Stromal cell of bone marrow (primary cell): ENCODE measurements at regions not wholly inside any gene's neighbourhood (a gene's known extent, or its start where the extent isn't known, plus 50 kb on each side); places are given as distances from the start of the nearest gene placed in this dataset.

ENCODE experiments used
- DNase-seq: peaks from one replicate; pipeline ENCODE4 v3.0.0-alpha.2; 2012; ENCODE audit warnings: low read depth

DNA sequence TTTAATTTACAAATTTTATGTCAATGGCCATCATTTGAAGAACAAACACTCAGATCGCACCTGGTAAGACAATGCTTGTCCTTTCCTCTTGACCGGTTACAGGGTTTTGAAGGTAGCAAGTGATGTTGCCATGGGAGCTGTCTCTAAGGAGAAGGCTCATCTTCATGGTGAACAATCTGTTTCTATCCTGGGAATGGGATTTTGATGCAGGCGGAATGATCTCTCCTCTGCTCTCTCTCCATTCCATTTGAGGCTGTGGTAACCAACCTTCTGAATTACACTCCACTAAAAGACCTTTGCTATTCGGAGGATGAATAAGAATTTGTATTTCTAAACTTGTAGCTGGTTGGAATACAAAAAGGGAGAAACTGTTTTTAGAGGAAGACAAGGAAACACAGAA, 57.9 kb upstream of the SLC5A9 start:
- DNase-seq: no peak

DNA sequence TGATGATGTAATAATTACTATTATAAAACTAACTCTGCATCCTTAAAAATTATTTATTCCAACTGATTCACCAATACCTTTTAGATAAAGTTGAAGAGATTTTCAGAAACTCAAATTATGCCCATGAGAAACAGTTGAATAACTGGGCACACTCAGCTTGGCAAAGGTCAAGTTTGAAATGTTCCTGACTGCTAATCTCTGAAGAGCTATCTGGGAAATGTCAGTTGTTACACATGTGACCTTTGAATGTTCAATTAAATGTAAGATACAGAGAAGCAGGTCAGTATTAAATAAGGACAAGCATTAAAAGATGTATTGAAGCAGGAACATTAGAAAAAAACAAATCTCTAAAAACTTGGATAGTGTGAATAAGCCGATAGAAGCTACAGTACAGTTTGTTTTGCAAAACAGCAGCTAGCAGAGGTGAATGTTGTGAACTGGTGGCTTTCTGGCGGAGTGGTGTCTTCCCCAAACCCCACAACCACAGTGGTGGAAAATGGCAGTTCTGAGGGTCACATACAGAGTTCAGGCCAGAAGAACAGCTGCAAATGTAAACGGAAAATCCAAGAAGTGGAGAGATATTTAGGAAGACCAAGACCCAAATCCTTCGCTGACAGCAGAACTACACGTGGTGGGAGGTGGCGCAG, 61.9 kb upstream of the SLC5A9 start:
- no peak for DNase-seq

DNA sequence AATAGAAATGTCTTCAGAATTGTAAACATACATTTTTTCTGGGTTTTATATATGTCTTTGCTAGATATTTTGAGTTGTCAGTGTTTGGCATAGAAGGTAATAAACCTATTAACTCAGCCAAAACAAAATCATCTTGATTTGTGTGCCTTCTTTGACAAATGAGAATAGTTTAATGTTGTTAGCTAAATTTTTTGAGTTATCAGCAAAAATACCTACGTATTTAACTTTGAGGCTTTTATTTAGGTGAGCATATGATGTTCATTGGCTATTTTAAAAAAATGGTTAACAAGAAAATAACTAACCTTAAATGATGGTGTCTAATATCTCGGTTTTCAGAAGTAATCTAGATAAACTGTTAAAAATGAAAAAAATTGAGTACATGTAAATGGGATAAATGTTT, 83.2 kb upstream of the SLC5A9 start:
- DNase-seq: no peak

DNA sequence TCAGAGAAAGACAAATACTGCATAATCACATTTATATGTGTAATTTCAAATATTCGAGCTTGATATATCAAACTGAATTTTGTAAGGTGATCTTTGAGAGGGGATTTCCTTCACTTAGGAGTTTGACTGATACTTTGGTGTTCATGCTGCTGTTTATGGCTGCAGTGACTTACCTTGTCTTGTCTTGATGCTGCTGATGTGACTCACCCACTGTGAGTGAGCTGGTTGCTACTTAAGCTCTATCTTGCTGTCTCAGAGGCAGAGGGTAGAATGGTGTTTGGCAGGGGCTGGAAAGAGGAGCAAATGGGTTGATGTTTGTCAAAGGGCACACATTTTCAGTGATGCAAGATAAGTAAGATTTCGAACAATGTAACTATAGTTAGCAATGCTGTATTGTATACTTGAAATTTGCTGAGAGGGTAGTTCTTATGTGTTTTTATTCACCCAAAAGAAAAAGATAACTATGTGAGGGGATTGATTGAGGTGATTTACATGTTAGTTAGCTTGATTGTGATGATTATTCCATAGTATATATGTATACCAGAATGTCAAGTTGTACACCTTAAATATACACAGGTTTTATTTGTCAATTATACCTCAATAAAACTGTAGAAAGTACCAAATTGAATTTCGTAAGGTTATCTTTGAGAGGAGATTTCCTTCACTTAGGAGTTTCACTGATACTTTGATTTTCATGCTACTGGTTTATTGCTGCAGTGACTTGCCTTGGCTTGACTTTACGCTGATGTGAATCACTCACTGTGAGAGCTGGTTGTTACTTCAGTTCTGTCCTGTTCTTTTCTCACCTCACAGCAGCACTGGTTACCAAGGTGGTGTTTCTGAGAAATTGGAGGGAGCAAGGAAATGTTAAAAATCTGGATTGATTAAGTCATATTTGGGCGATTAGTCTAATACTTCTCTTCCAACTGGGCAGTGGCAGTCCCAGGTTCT, 94.5 kb upstream of the SLC5A9 start:
- no peak for DNase-seq

DNA sequence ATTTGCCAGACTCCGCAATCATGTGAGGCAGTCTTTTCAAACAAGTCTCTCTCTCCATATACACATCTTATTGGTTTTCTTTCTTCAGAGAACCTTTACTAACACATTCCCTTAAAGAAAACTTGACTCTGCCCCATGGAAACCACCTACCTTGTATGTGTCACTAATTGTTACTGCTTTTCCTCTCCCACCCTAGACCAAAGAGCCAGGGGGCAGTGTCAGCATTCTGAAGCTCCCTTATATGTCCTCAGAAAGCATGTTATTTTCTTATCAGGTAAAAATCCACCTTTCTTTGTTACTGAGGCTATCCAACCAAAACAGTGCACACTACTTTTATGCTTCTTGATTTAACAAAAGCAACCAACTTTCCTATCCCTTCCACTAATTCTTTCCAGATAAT, 98.9 kb upstream of the SLC5A9 start:
- DNase-seq: no peak

DNA sequence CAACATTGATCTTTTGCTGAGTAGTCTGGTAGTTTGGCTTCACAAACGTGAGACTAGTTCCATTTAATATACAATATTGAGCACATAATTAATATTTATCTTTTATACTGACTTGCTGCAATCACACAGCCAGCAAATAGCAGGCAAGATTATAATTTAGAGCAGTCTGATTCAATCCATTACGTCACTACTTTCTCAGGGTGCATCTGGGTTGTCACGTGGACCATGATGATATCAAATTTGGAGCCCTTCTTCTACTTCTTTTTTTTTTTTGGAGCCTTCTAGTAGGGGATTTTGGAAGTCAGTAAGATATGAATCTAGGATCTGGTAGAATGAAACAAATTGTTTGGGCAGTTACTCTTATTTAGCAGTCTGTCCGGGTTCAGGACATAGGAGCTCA, 100.6 kb upstream of the SLC5A9 start:
- no peak for DNase-seq

DNA sequence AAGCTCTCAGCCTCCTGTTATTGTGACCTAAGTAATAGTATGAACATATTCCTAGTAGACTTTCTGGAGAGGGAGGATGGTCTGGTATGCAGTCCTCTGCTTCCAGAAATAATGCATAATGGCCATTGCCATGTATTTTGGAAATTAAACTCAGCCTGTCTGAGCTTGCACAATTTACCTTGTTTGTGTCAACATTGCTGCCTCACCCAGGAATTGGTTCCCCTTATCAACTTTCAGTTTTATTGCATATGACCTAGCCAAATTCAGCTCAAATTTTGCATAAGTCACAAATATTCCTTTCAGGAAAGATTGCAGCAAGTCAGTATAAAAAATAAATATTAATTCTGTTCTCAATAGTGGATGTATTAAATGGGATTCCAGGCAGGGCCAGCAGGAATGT, 101.9 kb upstream of the SLC5A9 start:
- no peak for DNase-seq

DNA sequence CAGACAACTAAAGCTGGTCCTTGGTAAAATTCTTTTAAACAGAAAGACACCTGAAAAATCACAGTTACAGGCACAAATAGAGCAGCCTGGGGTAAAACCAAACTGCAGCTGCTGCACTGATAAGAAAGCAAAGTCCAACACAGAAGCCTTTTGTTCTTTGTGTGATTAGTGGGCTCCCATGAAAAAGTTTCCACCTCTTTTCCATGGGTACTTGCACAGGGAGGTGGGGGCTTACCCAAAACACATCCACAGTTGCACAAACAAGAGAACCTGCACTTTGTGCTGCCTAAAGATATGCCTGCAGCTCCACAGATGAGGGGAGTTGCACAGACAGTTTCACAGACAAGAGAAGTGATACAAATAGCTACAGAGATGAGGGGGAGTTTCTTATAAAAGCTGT, 106.7 kb upstream of the SLC5A9 start:
- DNase-seq: no peak

DNA sequence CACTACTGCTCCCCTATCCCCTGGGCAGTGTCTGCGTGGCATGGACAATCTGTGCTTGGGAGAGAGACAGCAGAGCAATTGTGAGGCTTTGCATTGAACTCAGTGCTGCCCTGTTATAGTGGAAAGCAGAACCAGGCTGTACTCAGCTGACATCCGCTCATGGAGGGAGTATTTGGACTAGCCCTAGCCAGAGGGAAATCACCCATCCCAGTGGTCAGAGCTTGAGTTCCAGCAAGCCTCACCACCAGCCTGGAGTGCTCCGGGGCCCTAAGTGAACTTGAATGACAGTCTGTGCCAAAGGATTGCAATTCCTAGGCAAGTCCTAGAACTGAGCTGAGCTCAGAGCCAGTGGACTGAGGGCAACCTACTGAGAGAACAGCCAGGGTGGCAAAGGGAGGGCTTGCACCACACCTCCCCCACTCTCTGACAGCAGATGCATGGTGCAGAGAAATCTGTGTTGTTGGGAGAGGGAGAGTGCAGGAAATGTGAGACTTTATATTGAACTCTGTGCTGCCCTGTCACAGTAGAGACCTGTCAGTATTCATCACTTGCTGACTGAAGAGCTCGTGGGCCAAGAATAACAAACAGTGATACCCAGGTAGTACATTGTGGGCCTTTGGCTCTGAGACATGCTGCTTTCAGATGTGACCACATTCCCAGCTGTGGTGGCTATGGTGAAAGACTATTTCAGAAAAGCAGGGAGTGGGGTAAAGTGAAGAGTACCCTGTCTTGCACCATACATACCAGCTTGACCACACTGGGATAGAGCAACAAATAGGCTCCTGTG, 107.7 kb upstream of the SLC5A9 start:
- DNase-seq: no peak

DNA sequence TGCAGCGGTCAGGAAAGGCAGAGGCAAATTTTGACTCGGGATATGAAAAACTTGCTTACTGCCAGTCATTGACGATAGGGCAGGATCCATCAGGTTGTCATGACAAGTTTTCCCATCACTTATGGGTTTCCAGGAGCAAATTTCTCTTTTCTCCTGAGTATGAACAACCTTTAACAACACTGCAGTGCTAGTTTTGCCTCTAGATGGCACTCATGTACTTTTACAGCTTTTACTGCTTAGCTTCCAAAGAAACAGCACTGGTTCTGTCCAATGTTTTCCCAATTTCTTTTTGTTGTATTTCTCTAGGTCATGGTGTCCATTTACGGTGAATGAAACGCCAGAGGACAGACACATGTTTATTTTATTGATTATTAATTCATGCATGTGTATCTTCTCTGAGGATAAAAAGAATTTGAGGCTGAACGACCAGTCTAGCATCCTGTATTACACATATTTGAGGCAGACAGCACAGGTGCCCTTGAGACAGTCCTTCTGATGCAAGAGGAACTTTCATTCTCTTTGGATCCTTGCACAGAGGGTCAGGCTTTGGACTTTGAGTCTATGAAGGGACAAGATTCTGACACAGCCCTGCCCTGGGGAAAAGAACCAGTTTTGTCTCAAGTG, 112.3 kb upstream of the TRABD2B start:
- peak; percentile 49 for DNase-seq

DNA sequence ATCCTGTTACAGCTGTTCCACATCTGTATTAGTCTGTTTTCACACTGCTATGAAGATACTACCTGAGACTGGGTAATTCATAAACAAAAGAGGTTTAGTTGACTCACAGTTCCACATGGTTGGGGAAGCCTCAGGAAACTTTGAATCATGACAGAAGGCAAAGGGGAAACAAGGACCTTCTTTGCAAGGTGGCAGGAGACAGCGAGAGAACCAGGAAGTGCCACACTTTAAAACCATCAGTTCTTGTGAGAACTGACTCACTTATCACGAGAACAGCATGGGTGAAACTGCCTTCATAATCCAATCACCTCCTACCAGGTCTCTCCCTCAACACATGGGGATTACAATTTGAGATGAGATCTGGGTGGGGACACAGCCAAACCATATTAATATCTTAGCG, 110.3 kb upstream of the TRABD2B start:
- no peak for DNase-seq

DNA sequence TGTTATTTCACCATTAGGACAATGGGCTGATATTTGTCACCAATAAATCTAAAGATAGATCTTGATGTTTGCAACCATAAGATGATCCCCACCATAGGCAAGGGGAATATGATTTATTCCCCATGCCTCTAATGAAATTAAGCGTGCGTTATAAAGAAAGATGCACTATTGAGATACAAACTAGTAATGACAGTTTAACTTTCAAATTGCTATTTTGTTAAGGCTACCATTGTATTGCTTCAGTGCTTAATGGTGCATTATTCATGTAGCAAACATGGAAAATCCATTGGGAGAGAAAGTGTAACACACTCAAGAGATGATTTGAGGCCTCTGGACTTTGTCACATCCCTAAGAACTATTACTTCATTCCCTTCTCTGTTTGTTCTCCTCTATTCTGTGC, 108.9 kb upstream of the TRABD2B start:
- DNase-seq: no peak

DNA sequence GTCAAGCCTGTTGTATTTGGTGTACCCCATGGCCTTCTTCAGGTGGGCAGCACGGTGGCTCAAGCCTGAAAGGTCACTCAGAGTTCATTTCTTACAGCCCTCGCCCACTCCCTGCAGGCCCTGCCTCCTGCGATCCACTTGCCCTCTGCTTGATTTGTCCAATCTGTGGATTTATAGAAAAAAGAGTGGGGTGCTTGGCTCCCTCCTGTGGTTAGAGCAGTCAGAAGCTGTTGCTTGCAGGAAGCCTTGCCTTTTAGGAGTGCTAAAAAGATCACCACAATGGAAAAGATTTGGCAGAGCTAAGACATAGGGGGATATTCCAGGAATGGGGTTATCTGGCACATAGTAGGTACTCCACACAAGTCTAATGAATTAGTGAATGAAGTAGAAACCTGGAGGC, 108.0 kb upstream of the TRABD2B start:
- DNase-seq: peak; percentile 24

DNA sequence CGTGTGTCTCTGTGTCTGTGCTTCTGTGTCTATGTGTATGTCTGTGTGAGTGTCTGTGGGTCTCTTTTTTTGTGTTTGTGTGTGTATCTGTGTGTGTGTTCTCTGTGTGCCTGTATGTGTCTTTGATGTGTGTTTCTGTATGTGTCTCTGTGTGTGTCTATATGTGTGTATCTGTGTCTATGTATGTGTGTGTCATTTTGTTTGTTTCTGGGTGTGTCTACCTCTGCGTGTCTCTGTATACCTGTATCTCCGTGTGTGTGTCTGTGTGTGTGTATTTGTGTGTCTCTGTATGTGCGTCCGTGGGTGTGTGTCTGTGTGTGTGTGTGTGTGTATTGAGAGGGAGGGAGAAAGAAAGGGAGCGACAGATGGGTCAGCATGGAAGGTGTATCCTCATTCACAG, 106.3 kb upstream of the TRABD2B start:
- no peak for DNase-seq

DNA sequence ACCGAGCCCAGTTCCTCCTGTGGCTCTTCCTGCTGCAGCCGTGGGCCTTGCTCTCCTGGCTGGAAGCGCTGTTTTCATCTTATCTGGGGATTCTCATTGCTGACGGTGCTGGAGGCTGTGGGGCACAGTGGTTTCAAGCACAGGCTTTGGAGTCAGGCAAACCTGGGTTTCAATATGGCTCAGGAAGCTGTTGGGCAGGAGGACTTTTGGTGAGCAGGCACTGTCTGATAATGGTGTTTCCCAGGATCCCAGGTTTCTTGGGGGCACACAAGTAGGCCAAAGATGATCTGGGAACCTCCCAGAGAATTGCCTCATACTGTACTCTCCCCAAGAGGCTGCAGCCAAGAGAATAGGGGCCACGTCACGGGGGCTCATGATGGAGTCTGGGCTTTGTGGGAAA, 105.6 kb upstream of the TRABD2B start:
- DNase-seq: no peak

DNA sequence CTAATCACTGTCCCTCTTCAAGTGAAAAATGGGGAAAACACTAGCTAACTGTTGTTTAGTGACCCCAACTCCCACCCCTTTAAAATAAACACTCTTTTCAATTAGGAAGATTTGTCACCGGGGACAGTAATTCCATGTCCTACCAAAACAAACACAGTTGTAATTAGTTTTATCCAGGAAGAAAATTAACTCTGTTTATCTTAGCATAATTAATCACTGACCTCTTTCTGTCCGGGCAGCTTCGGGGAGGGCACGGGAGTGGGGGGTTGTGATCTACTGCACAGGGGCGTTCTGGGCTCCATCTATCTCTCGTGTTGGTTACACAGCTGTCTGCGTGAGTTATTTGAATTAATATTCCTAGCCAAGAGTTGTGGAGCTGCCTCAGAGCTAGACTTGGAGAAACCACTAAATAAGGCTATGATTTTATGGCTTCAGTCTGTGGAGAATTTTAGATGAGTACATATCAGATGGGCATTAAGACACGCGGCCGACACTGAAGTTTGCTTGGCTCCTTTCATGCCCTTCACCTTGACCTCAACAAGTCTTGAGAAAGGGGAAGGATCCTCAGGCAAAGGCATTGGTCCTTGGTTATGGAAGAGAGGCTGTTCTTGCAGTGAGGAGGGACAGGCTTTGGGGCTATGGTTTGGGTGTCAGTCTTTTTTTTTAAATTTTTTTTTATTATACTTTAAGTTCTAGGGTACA, 102.0 kb upstream of the TRABD2B start:
- no peak for DNase-seq

DNA sequence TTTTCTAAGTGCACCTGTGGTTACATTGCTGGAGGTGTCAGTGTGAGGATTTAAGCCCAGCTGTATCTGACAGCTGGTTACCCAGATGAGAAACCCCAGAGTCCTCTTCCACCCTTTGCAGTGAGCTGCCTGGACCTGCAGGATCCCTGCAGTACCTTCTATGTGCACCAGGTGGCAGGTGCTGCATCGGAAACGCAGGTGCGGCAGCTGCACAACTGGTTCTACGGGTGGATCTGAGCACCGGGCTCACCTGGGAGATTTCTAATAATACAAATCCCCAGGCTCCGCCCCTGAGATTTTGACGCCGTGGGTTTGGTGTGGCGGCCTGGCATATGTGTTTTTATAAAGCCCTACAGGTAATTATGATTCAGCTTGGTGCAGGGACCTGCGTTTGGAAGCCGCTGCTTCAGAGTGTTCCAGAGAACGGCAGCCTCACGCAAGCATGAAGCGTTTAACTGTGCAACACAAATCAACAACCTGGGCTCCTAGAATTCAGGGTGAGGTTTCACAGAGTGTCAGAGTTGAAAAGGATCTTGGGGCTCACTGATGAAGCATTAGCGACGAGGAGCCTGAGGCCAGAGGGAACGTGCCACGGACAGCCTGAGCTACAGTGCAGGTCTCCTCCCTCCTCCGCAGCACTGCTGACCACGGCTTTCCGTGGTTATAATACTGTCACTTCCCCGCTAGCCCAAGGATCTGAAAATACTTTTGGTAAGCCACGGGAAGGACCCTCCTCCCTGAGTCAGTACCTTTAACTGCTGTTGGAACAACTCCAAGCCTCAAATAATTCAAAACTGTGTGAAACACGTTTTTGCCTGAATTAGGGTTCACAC, 96.7 kb upstream of the TRABD2B start:
- DNase-seq: no peak

DNA sequence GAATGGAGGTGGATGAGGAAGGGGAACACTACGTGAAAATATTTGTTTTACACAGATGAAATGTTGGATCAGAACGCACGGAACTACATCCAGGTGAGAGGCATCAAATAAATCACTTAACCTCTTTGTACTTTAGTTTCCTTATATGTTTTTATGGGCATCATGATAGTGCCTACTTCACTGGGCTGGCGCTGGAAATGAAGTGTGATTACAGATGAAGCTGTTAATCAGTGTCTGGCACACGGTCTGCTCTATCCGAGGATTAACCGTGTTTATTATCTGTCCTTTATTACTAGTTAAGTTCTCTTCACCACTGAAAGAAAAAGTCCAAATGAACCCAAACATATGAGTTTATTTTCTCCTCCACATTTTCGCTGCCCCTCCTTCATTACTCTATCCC, 96.0 kb upstream of the TRABD2B start:
- DNase-seq: no peak

DNA sequence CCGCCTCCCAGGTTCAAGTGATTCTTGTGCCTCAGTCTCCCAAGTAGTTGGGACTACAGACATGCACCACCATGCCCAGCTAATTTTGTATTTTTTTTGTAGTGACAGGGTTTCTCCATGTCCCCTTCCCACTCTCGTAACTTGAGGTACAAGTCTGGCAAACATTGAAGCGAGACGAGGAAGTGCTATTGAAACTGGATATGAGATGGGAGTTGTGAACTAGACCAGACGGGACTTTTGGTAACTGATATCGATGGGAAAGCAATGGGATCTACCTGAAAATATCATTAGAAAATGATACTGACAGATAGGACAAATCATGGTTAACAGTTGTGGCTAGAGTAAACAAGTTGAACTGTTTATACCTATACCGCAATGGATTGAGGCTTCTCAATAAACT, 95.2 kb upstream of the TRABD2B start:
- DNase-seq: no peak

DNA sequence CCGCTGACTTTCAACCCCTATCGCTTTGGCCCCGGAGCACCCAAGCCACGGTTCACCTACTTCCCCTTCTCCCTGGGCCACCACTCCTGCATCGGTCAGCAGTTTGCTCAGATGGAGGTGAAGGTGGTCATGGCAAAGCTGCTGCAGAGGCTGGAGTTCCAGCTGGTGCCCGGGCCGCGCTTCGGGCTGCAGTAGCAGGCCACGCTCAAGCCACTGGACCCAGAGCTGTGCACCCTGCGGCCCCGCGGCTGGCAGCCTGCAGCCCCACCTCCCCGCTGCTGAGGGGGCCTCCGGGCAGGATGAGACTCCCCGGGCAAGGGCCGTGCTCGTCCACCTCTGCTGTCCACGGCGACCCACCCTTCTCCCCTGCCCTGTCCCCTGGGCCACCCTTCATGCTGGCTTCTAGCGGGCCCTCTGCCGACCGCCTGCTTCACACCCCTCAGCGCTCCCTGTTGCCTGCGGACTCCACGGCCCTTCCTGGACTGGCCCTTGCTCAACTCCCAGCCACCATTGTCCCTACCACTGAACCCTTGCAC, 92.2 kb upstream of the TRABD2B start:
- no peak for DNase-seq

DNA sequence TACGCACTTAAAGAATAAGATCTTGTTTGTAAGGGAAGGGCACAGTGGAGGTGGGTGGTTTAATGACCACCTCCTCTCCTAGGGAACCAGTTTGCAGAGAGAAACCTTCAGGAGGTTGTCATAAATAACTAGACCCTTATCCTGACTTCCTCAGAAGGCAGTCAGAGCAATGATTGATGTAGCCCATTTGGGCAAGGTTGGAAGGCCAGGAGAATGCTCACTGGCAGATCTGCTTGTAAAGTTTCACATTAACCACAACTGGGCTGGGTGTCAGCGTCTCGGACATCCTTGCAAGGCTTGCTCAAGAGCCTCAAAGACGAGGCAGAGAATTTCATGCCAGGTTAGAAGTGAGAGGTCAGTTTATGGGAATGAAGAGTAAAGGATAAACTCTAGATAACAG, 87.6 kb upstream of the TRABD2B start:
- no peak for DNase-seq
